GM23338 (cell line): ENCODE measurements at regions not wholly inside any gene's neighbourhood (a gene's known extent, or its start where the extent isn't known, plus 50 kb on each side); places are given as distances from the start of the nearest gene placed in this dataset.

Source experiments
- ATAC-seq: fragments of 200-7000 bp; cut with Tn5 transposase; 3 replicates; pipeline ENCODE4 v1.9.1; 2020
- DNase-seq: peaks from one replicate; pipeline ENCODE4 v3.0.0-alpha.2; 2015; ENCODE audit warnings: low spot score
- H2AFZ ChIP-seq: fragments of 200-600 bp; sonication (generic); 2 replicates; pipeline ENCODE4 v1.8.0; 2016; ENCODE audit warnings: antibody characterized with exemption, mild to moderate bottlenecking, moderate library complexity
- H3F3A ChIP-seq: fragments of 200-600 bp; sonication (generic); replicated peaks from 2 replicates; pipeline ENCODE4 v1.8.0; 2017; ENCODE audit warnings: antibody characterized with exemption, mixed run types, low read depth
- H3K27ac ChIP-seq: fragments of 200-600 bp; sonication (generic); 2 replicates; pipeline ENCODE4 v1.6.1; 2016; ENCODE audit warnings: low read depth
- H3K27me3 ChIP-seq: fragments of 200-600 bp; sonication (generic); 2 replicates; pipeline ENCODE4 v1.8.0; 2016; ENCODE audit warnings: mild to moderate bottlenecking, mixed run types, moderate library complexity; ENCODE audit not compliant: insufficient read depth
- H3K36me3 ChIP-seq: fragments of 200-600 bp; sonication (generic); 2 replicates; pipeline ENCODE4 v1.8.0; 2016; ENCODE audit warnings: mild to moderate bottlenecking; ENCODE audit not compliant: insufficient read depth
- H3K4me1 ChIP-seq: fragments of 200-600 bp; sonication (generic); 2 replicates; pipeline ENCODE4 v1.8.0; 2016; ENCODE audit warnings: mild to moderate bottlenecking, moderate library complexity; ENCODE audit not compliant: insufficient read depth
- H3K4me2 ChIP-seq: fragments of 200-600 bp; sonication (generic); 2 replicates; pipeline ENCODE4 v1.7.1; 2017; ENCODE audit warnings: mixed run types
- H3K4me3 ChIP-seq: fragments of 200-600 bp; sonication (generic); 2 replicates; pipeline ENCODE4 v1.6.1; 2016; ENCODE audit warnings: mixed run types
- H3K79me2 ChIP-seq: fragments of 200-600 bp; sonication (generic); replicated peaks from 2 replicates; pipeline ENCODE4 v1.8.0; 2017; ENCODE audit warnings: mild to moderate bottlenecking; ENCODE audit not compliant: insufficient read depth
- H3K9me2 ChIP-seq: fragments of 200-600 bp; sonication (generic); 2 replicates; pipeline ENCODE4 v1.8.0; 2017; ENCODE audit not compliant: insufficient read depth
- H4K20me1 ChIP-seq: fragments of 200-600 bp; sonication (generic); replicated peaks from 2 replicates; pipeline ENCODE4 v1.8.0; 2017; ENCODE audit warnings: mild to moderate bottlenecking; ENCODE audit not compliant: insufficient read depth
- H3K27ac Mint-ChIP-seq: 2 replicates; pipeline ENCODE4 v1.8.0; 2020; ENCODE audit warnings: inconsistent platforms, mild to moderate bottlenecking, moderate library complexity, mixed read lengths
- H3K27me3 Mint-ChIP-seq: 3 replicates; pipeline ENCODE4 v1.8.0; 2022; ENCODE audit warnings: low read depth, mild to moderate bottlenecking, moderate library complexity, mixed read lengths, inconsistent platforms; ENCODE audit not compliant: insufficient read depth, poor library complexity
- H3K36me3 Mint-ChIP-seq: 3 replicates; pipeline ENCODE4 v1.8.0; 2021; ENCODE audit warnings: low read depth, mild to moderate bottlenecking, inconsistent platforms, moderate library complexity, mixed read lengths
- H3K4me1 Mint-ChIP-seq: 3 replicates; pipeline ENCODE4 v1.8.0; 2020; ENCODE audit warnings: mild to moderate bottlenecking, inconsistent platforms, mixed read lengths
- H3K4me3 Mint-ChIP-seq: 3 replicates; pipeline ENCODE4 v1.8.0; 2021; ENCODE audit warnings: moderate library complexity, mild to moderate bottlenecking, inconsistent platforms, mixed read lengths
- H3K9me3 Mint-ChIP-seq: 3 replicates; pipeline ENCODE4 v1.8.0; 2020; ENCODE audit warnings: moderate library complexity, mild to moderate bottlenecking, inconsistent platforms, mixed read lengths
- CREB1 ChIP-seq: fragments of 250-450 bp; sonication (Bioruptor Pico); IDR thresholded peaks from 2 replicates; pipeline ENCODE4 v1.5.0; 2020; ENCODE audit warnings: low read depth, mild to moderate bottlenecking, moderate library complexity
- EZH2 ChIP-seq: fragments of 200-600 bp; sonication (generic); IDR thresholded peaks from one replicate; pipeline ENCODE4 v1.8.0; 2017; ENCODE audit warnings: antibody characterized with exemption, mild to moderate bottlenecking, low read depth; ENCODE audit not compliant: unreplicated experiment
- EZH2phosphoT487 ChIP-seq: fragments of 200-600 bp; sonication (generic); IDR thresholded peaks from one replicate; pipeline ENCODE4 v1.8.1; 2018; ENCODE audit warnings: antibody characterized with exemption; ENCODE audit not compliant: unreplicated experiment
- JUNB ChIP-seq: IDR thresholded peaks from one replicate; pipeline ENCODE4 v1.6.1; 2016; ENCODE audit warnings: antibody characterized with exemption; ENCODE audit not compliant: unreplicated experiment
- NANOG ChIP-seq: IDR thresholded peaks from 2 replicates; pipeline ENCODE4 v1.6.1; 2016; ENCODE audit warnings: antibody characterized with exemption, borderline replicate concordance
- POLR2AphosphoS5 ChIP-seq: IDR thresholded peaks from 2 replicates; pipeline ENCODE4 v1.6.1; 2016; ENCODE audit warnings: antibody characterized with exemption, low read depth
- STAT1 ChIP-seq: IDR thresholded peaks from one replicate; pipeline ENCODE4 v1.6.1; 2016; ENCODE audit warnings: antibody characterized with exemption; ENCODE audit not compliant: unreplicated experiment
- ZNF114 ChIP-seq: fragments of 250-450 bp; sonication (Bioruptor Pico); IDR thresholded peaks from 2 replicates; pipeline ENCODE4 v1.5.0; 2020; ENCODE audit warnings: mild to moderate bottlenecking, moderate library complexity
- ZNF331 ChIP-seq: fragments of 250-450 bp; sonication (Bioruptor Pico); IDR thresholded peaks from 2 replicates; pipeline ENCODE4 v1.5.0; 2020; ENCODE audit warnings: low read depth, mild to moderate bottlenecking, moderate library complexity
- TF ChIP-seq, protein P1 (sequence below): IDR thresholded peaks from one replicate; pipeline ENCODE4 v1.6.1; 2018; ENCODE audit warnings: antibody characterized with exemption; ENCODE audit not compliant: unreplicated experiment
- TF ChIP-seq, protein P2 (sequence below), 2 experiments: fragments of 200-600 bp in 1 of 2; sonication (generic) in 1 of 2; conservative IDR thresholded peaks; 2 replicates each; pipeline versions ENCODE4 v1.5.1 to v1.6.1; 2016 to 2017; ENCODE audit warnings: antibody characterized with exemption in 2 of 2, low read depth in 2 of 2, mild to moderate bottlenecking in 2 of 2, moderate library complexity in 1 of 2
- TF ChIP-seq, protein P3 (sequence below): fragments of 250-450 bp; sonication (Bioruptor Pico); IDR thresholded peaks from 2 replicates; pipeline ENCODE4 v1.5.0; 2020; ENCODE audit warnings: mild to moderate bottlenecking, moderate library complexity
- TF ChIP-seq, protein P4 (sequence below): IDR thresholded peaks from 2 replicates; pipeline ENCODE4 v1.6.1; 2016; ENCODE audit warnings: antibody characterized with exemption

DNA sequence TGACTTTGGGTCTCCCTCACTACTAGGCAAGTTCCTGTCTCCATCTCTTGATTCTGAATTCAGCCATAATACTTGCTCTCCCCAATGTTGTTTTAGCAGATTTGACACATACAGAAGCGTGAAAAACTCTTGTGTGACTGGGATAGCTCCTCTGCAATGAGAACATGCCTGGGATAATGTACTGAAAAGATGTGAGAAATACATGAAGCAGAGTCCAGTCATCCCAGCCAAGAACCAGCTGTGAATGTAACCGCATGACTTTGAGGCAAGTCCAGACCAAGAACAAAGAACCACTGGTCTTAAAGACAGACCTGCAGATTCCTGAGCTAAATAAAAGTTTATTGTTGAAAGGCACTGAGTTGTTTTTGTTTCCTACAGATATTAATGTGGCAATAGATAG is 135.0 kb downstream of the NMUR2 start:
- H3F3A ChIP-seq, result no peaks in the 10 kb centered on the region
- H3K4me3 ChIP-seq, result no peak overlapping the region
- ATAC-seq (no peak), DNase-seq (no peak)
- no peaks in the 10 kb centered on the region for H3K36me3 ChIP-seq
- no peaks in the 10 kb centered on the region for H4K20me1 ChIP-seq
- H3K79me2 ChIP-seq, result no peaks in the 10 kb centered on the region
- H3K27me3 ChIP-seq, result peaks cover 7% of the 10 kb centered on the region
- Mint-ChIP-seq H3K4me1 (peaks cover 4% of the 10 kb centered on the region), H3K4me3 (no peak overlapping the region), H3K9me3 (peaks cover 6% of the 10 kb centered on the region; the same call in 2 of the 3 replicates), H3K27me3 (no peaks in the 10 kb centered on the region), H3K36me3 (no peaks in the 10 kb centered on the region; the same call in 2 of the 3 replicates), H3K27ac (no peak overlapping the region)
- H3K9me2 ChIP-seq, result no peaks in the 10 kb centered on the region
- no peak overlapping the region for H2AFZ ChIP-seq
- TF ChIP-seq, protein P1, sequence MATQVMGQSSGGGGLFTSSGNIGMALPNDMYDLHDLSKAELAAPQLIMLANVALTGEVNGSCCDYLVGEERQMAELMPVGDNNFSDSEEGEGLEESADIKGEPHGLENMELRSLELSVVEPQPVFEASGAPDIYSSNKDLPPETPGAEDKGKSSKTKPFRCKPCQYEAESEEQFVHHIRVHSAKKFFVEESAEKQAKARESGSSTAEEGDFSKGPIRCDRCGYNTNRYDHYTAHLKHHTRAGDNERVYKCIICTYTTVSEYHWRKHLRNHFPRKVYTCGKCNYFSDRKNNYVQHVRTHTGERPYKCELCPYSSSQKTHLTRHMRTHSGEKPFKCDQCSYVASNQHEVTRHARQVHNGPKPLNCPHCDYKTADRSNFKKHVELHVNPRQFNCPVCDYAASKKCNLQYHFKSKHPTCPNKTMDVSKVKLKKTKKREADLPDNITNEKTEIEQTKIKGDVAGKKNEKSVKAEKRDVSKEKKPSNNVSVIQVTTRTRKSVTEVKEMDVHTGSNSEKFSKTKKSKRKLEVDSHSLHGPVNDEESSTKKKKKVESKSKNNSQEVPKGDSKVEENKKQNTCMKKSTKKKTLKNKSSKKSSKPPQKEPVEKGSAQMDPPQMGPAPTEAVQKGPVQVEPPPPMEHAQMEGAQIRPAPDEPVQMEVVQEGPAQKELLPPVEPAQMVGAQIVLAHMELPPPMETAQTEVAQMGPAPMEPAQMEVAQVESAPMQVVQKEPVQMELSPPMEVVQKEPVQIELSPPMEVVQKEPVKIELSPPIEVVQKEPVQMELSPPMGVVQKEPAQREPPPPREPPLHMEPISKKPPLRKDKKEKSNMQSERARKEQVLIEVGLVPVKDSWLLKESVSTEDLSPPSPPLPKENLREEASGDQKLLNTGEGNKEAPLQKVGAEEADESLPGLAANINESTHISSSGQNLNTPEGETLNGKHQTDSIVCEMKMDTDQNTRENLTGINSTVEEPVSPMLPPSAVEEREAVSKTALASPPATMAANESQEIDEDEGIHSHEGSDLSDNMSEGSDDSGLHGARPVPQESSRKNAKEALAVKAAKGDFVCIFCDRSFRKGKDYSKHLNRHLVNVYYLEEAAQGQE, result no peak
- TF ChIP-seq, protein P2, sequence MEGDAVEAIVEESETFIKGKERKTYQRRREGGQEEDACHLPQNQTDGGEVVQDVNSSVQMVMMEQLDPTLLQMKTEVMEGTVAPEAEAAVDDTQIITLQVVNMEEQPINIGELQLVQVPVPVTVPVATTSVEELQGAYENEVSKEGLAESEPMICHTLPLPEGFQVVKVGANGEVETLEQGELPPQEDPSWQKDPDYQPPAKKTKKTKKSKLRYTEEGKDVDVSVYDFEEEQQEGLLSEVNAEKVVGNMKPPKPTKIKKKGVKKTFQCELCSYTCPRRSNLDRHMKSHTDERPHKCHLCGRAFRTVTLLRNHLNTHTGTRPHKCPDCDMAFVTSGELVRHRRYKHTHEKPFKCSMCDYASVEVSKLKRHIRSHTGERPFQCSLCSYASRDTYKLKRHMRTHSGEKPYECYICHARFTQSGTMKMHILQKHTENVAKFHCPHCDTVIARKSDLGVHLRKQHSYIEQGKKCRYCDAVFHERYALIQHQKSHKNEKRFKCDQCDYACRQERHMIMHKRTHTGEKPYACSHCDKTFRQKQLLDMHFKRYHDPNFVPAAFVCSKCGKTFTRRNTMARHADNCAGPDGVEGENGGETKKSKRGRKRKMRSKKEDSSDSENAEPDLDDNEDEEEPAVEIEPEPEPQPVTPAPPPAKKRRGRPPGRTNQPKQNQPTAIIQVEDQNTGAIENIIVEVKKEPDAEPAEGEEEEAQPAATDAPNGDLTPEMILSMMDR (conservative IDR thresholded peaks at IDR 0.05; ENCODE audit: low read depth in 2 of 2), result no peak
- TF ChIP-seq EZH2 (no peak), STAT1 (no peak), EZH2phosphoT487 (no peak), ZNF114 (CRISPR knock-in tag) (no peak), JUNB (no peak), POLR2AphosphoS5 (no peak), CREB1 (CRISPR knock-in tag) (no peak), NANOG (no peak), ZNF331 (no peak)
- TF ChIP-seq, protein P3, sequence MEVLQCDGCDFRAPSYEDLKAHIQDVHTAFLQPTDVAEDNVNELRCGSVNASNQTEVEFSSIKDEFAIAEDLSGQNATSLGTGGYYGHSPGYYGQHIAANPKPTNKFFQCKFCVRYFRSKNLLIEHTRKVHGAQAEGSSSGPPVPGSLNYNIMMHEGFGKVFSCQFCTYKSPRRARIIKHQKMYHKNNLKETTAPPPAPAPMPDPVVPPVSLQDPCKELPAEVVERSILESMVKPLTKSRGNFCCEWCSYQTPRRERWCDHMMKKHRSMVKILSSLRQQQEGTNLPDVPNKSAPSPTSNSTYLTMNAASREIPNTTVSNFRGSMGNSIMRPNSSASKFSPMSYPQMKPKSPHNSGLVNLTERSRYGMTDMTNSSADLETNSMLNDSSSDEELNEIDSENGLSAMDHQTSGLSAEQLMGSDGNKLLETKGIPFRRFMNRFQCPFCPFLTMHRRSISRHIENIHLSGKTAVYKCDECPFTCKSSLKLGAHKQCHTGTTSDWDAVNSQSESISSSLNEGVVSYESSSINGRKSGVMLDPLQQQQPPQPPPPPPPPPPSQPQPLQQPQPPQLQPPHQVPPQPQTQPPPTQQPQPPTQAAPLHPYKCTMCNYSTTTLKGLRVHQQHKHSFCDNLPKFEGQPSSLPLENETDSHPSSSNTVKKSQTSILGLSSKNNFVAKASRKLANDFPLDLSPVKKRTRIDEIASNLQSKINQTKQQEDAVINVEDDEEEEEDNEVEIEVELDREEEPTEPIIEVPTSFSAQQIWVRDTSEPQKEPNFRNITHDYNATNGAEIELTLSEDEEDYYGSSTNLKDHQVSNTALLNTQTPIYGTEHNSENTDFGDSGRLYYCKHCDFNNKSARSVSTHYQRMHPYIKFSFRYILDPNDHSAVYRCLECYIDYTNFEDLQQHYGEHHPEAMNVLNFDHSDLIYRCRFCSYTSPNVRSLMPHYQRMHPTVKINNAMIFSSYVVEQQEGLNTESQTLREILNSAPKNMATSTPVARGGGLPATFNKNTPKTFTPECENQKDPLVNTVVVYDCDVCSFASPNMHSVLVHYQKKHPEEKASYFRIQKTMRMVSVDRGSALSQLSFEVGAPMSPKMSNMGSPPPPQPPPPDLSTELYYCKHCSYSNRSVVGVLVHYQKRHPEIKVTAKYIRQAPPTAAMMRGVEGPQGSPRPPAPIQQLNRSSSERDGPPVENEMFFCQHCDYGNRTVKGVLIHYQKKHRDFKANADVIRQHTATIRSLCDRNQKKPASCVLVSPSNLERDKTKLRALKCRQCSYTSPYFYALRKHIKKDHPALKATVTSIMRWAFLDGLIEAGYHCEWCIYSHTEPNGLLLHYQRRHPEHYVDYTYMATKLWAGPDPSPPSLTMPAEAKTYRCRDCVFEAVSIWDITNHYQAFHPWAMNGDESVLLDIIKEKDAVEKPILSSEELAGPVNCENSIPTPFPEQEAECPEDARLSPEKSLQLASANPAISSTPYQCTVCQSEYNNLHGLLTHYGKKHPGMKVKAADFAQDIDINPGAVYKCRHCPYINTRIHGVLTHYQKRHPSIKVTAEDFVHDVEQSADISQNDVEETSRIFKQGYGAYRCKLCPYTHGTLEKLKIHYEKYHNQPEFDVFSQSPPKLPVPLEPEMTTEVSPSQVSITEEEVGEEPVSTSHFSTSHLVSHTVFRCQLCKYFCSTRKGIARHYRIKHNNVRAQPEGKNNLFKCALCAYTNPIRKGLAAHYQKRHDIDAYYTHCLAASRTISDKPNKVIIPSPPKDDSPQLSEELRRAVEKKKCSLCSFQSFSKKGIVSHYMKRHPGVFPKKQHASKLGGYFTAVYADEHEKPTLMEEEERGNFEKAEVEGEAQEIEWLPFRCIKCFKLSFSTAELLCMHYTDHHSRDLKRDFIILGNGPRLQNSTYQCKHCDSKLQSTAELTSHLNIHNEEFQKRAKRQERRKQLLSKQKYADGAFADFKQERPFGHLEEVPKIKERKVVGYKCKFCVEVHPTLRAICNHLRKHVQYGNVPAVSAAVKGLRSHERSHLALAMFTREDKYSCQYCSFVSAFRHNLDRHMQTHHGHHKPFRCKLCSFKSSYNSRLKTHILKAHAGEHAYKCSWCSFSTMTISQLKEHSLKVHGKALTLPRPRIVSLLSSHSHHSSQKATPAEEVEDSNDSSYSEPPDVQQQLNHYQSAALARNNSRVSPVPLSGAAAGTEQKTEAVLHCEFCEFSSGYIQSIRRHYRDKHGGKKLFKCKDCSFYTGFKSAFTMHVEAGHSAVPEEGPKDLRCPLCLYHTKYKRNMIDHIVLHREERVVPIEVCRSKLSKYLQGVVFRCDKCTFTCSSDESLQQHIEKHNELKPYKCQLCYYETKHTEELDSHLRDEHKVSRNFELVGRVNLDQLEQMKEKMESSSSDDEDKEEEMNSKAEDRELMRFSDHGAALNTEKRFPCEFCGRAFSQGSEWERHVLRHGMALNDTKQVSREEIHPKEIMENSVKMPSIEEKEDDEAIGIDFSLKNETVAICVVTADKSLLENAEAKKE (CRISPR knock-in tag), result no peak
- TF ChIP-seq, protein P4, sequence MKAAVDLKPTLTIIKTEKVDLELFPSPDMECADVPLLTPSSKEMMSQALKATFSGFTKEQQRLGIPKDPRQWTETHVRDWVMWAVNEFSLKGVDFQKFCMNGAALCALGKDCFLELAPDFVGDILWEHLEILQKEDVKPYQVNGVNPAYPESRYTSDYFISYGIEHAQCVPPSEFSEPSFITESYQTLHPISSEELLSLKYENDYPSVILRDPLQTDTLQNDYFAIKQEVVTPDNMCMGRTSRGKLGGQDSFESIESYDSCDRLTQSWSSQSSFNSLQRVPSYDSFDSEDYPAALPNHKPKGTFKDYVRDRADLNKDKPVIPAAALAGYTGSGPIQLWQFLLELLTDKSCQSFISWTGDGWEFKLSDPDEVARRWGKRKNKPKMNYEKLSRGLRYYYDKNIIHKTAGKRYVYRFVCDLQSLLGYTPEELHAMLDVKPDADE, result no peak
- H3K4me1 ChIP-seq, result no peaks in the 10 kb centered on the region
- no peak overlapping the region for H3K4me2 ChIP-seq
- H3K27ac ChIP-seq, result no peak overlapping the region
